Left lung (tissue), 4 donors: ENCODE measurements at regions not wholly inside any gene's neighbourhood (a gene's known extent, or its start where the extent isn't known, plus 50 kb on each side); places are given as distances from the start of the nearest gene placed in this dataset.
"Not testable (repeated sequence)": the region's sequence is repeated elsewhere in the genome, so short reads cannot be mapped to it uniquely, and the experiment has no call there.

ENCODE experiments used
- ATAC-seq: fragments of 200-7000 bp; cut with Tn5 transposase; one replicate; pipeline ENCODE4 v1.9.1; 2020; ENCODE audit warnings: moderate library complexity
- DNase-seq, 4 donors: peaks; one replicate each; pipeline ENCODE4 v3.0.0-alpha.2; 2013 to 2020
- H3K27ac ChIP-seq, 2 donors: fragments of 200-600 bp; sonication (generic) in 1 of 2; one replicate each; pipeline versions ENCODE4 v1.5.0 to v1.8.0; 2020 to 2021
- H3K27me3 ChIP-seq, 2 donors: fragments of 200-600 bp; sonication (generic) in 1 of 2; one replicate each; pipeline versions ENCODE4 v1.5.0 to v1.8.0; 2020 to 2021
- H3K36me3 ChIP-seq, 2 donors: fragments of 200-600 bp; sonication (generic) in 1 of 2; one replicate each; pipeline versions ENCODE4 v1.5.0 to v1.8.0; 2020 to 2021
- H3K4me1 ChIP-seq, 2 donors: fragments of 200-600 bp; one replicate each; pipeline ENCODE4 v1.8.0; 2021
- H3K4me3 ChIP-seq, 2 donors: fragments of 200-600 bp; sonication (generic) in 1 of 2; one replicate each; pipeline versions ENCODE4 v1.5.0 to v1.8.0; 2020 to 2021; ENCODE audit warnings: mild to moderate bottlenecking in 1 of 2
- H3K9me3 ChIP-seq, 2 donors: fragments of 200-600 bp; sonication (generic) in 1 of 2; one replicate each; pipeline versions ENCODE4 v1.5.0 to v1.8.0; 2020 to 2021
- CTCF ChIP-seq, 2 donors: fragments of 200-600 bp; sonication (generic) in 1 of 2; IDR thresholded peaks; one replicate each; pipeline versions ENCODE4 v1.5.0 to v1.8.0; 2021; ENCODE audit warnings: antibody characterized with exemption in 2 of 2
- intact Hi-C, 2 donors: fragments of 100-400 bp; cut with DNase I; formaldehyde crosslinking; loops; one replicate each; pipeline versions ENCODE4 v1.11.2 to v1.14.2; 2022
- donor health status: DM: no; HTN: yes; CAD: no.
- donor health status: DM: no; HTN: no; CAD: no.

GRCh38 chr1:20410503-20410902, 75.5 kb downstream of the CAMK2N1 start:
- TF ChIP-seq CTCF (IDR thresholded peaks at IDR 0.05) = no peak
- DNase-seq (no peak), ATAC-seq (no peak)
- Histone ChIP-seq H3K27me3 (peaks cover 0 to 16% of the 10 kb centered on the region in 2 donors), H3K36me3 (no peaks in the 10 kb centered on the region), H3K9me3 (no peaks in the 10 kb centered on the region), H3K4me3 (no peak overlapping the region), H3K4me1 (no peaks in the 10 kb centered on the region), H3K27ac (no peak overlapping the region)
- intact Hi-C loops = no loop called here

GRCh38 chr1:20409971-20410370, 76.0 kb downstream of the CAMK2N1 start:
- H3K36me3 ChIP-seq = no peaks in the 10 kb centered on the region
- H3K27me3 ChIP-seq = peaks cover 0 to 21% of the 10 kb centered on the region in 2 donors
- no peak overlapping the region for H3K27ac ChIP-seq
- intact Hi-C loops = no loop called here
- TF ChIP-seq CTCF (IDR thresholded peaks at IDR 0.05) = no peak
- no peak for ATAC-seq
- H3K4me3 ChIP-seq = no peak overlapping the region
- H3K9me3 ChIP-seq = no peaks in the 10 kb centered on the region
- H3K4me1 ChIP-seq = no peaks in the 10 kb centered on the region
- no peak for DNase-seq

- Histone ChIP-seq H3K27ac (no peak overlapping the region), H3K36me3 (no peaks in the 10 kb centered on the region), H3K4me1 (no peaks in the 10 kb centered on the region), H3K4me3 (no peak overlapping the region), H3K27me3 (peaks cover 7 to 31% of the 10 kb centered on the region in 2 donors), H3K9me3 (no peaks in the 10 kb centered on the region)
- TF ChIP-seq CTCF (IDR thresholded peaks at IDR 0.05) = no peak
- ATAC-seq = no peak
- intact Hi-C loops = no loop called here
- no peak for DNase-seq
These were observed 77.0 kb downstream of the CAMK2N1 start for GRCh38 chr1:20409012-20409411.

GRCh38 chr1:20408133-20408650, 77.8 kb downstream of the CAMK2N1 start:
- H3K4me3 ChIP-seq, ATAC-seq, H3K36me3 ChIP-seq, DNase-seq, H3K9me3 ChIP-seq, H3K27ac ChIP-seq, intact Hi-C loops, H3K4me1 ChIP-seq: not testable (repeated sequence)
- H3K27me3 ChIP-seq = peaks cover 7 to 39% of the 10 kb centered on the region in 2 donors

- H3K4me1 ChIP-seq = no peaks in the 10 kb centered on the region
- ATAC-seq = no peak
- H3K4me3 ChIP-seq = no peak overlapping the region
- no peak for TF ChIP-seq CTCF (IDR thresholded peaks at IDR 0.05)
- no peaks in the 10 kb centered on the region for H3K36me3 ChIP-seq
- intact Hi-C loops = no loop called here
- DNase-seq = no peak
- H3K27me3 ChIP-seq = peaks cover 19 to 60% of the 10 kb centered on the region in 2 donors
- H3K9me3 ChIP-seq = no peaks in the 10 kb centered on the region
- H3K27ac ChIP-seq = no peak overlapping the region
These were observed 80.0 kb downstream of the CAMK2N1 start for GRCh38 chr1:20405893-20406604.
